ENCODE measurements at regions not wholly inside any gene's neighbourhood (a gene's known extent, or its start where the extent isn't known, plus 50 kb on each side); places are given as distances from the start of the nearest gene placed in this dataset.

DNA sequence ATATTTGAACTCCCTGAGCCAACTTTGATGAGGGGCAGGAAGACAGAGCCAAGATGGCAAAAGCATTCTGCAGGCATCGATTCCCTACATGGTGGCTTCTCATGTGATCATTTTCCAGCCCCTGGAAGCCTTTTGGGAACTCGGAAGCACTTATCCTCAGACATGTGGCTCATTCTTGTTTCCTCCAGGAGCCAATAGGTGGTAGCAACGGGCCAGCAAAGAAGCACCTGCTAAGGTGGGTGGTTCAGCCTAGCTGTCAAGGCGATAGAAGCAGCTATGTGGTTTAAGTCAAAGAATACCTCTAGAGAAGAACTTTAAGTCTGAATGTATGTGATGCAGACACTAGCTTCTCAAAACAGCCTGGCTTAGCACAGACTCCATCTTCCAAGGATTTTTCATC, 64.9 kb upstream of the PAX1 start (continued):
- no peak for TF ChIP-seq CSDE1 (IDR thresholded peaks at IDR 0.05)

DNA sequence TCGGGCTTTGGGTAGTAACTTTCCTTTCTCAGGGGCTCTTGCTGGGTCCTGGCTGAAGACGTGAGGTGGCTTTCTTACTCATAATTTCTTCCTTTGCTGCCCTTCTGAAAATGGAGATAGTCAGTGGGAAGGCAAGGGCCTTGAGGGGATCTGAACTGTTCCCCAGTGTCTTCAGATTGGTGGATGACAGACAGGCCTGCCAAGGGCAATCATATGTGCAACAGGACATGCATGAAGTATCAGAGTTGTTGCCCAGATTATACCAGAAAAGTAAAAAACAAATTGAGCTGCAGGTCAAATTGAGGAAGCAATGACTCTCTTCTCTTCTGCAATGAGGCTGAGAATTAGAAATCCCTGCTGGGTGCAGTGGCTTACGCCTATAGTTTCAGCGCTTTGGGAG, 71.6 kb upstream of the PAX1 start:
- Histone ChIP-seq H3K27me3 (ENCODE audit: control insufficient read depth in 2 of 2, insufficient read depth in 2 of 2, low read length in 2 of 2) (no peaks in the 10 kb centered on the region; a peak in 1 of 5 replicates), H3K4me3 (no peak overlapping the region), H4K20me1 (replicated peaks; ENCODE audit: control insufficient read depth, insufficient read depth, low read length) (no peaks in the 10 kb centered on the region), H3K27ac (ENCODE audit: extremely low read depth, low read depth, low read length) (no peak overlapping the region), H3K9ac (ENCODE audit: insufficient read depth in 1 of 2, low read depth in 2 of 2, low read length in 2 of 2) (no peak overlapping the region), H3K4me2 (ENCODE audit: insufficient read depth, low read length) (no peak overlapping the region), H3K9me1 (ENCODE audit: control insufficient read depth, insufficient read depth, low read length) (no peaks in the 10 kb centered on the region), H3K9me3 (replicated peaks; ENCODE audit: control insufficient read depth, insufficient read depth, low read depth, low read length) (no peaks in the 10 kb centered on the region), H2AFZ (ENCODE audit: low read depth, low read length) (no peak overlapping the region), H3K79me2 (ENCODE audit: control insufficient read depth, insufficient read depth, low read length) (no peaks in the 10 kb centered on the region), H3K36me3 (ENCODE audit: control insufficient read depth, insufficient read depth, low read length) (no peaks in the 10 kb centered on the region), H3K4me1 (replicated peaks in 1 of 2; ENCODE audit: control insufficient read depth in 2 of 2, insufficient read depth in 2 of 2, low read length in 2 of 2) (no peaks in the 10 kb centered on the region)
- no peak for ATAC-seq
- POLR2A ChIA-PET: no interaction called here
- CTCF ChIA-PET (ENCODE audit: low intra/inter-chr PET ratio): no interaction called here
- DNase-seq (ENCODE audit: extremely low read depth in 1 of 4, low spot score in 3 of 4): no peak
- intact Hi-C loops (cut with micrococcal nuclease): no loop called here
- in situ Hi-C loops (cut with MboI): no loop called here
- TF ChIP-seq GABPB2 (CRISPR knock-in tag; conservative IDR thresholded peaks at IDR 0.05): no peak
- no peak for TF ChIP-seq POLR3A (IDR thresholded peaks at IDR 0.05; ENCODE audit: borderline replicate concordance, extremely low read depth, insufficient read depth, insufficient read length)
- no peak for TF ChIP-seq ARID2 (IDR thresholded peaks at IDR 0.05)
- no peak for TF ChIP-seq ZNF277 (CRISPR knock-in tag; IDR thresholded peaks at IDR 0.05; ENCODE audit: borderline replicate concordance)
- TF ChIP-seq TCF3 (CRISPR knock-in tag; IDR thresholded peaks at IDR 0.05): no peak
- no peak for TF ChIP-seq PTBP1 (IDR thresholded peaks at IDR 0.05; ENCODE audit: low read depth, low read length)
- TF ChIP-seq ZBTB9 (CRISPR knock-in tag; IDR thresholded peaks at IDR 0.05): no peak
- TF ChIP-seq TEAD1 (CRISPR knock-in tag; IDR thresholded peaks at IDR 0.05): no peak
- TF ChIP-seq CCNT2 (IDR thresholded peaks at IDR 0.05; ENCODE audit: borderline replicate concordance, extremely low read depth, insufficient read length, low read depth, low read length): no peak
- TF ChIP-seq POLR2AphosphoS5 (IDR thresholded peaks at IDR 0.05; ENCODE audit: control insufficient read depth, insufficient read depth, low read depth, low read length): no peak
- TF ChIP-seq LCOR (CRISPR knock-in tag; IDR thresholded peaks at IDR 0.05): no peak
- TF ChIP-seq KAT2B (IDR thresholded peaks at IDR 0.05; ENCODE audit: low read depth, low read length): no peak
- no peak for TF ChIP-seq U2AF1 (optimal IDR thresholded peaks at IDR 0.05; ENCODE audit: low read depth, low read length)
- no peak for TF ChIP-seq ZEB2 (IDR thresholded peaks at IDR 0.05)
- TF ChIP-seq TFAM (CRISPR knock-in tag; conservative IDR thresholded peaks at IDR 0.05): no peak
- no peak for TF ChIP-seq PML (IDR thresholded peaks at IDR 0.05; ENCODE audit: low read length)
- TF ChIP-seq NFRKB (IDR thresholded peaks at IDR 0.05; ENCODE audit: low read depth): no peak
- TF ChIP-seq CSDE1 (IDR thresholded peaks at IDR 0.05): no peak
- TF ChIP-seq NEUROD1 (IDR thresholded peaks at IDR 0.05; ENCODE audit: borderline replicate concordance, low read depth, low read length, partially characterized antibody): no peak
- WGBS (ENCODE audit: insufficient coverage, low coverage, missing lambda C conversion rate): 0% methylated on average over 4 of the region's 4 CpGs
- no TSS peak for BruUV-seq (replicated peaks)
- FAIRE-seq: no peak

Measured in K562 (cell line).